ENCODE measurements at regions not wholly inside any gene's neighbourhood (a gene's known extent, or its start where the extent isn't known, plus 50 kb on each side); places are given as distances from the start of the nearest gene placed in this dataset.

DNA sequence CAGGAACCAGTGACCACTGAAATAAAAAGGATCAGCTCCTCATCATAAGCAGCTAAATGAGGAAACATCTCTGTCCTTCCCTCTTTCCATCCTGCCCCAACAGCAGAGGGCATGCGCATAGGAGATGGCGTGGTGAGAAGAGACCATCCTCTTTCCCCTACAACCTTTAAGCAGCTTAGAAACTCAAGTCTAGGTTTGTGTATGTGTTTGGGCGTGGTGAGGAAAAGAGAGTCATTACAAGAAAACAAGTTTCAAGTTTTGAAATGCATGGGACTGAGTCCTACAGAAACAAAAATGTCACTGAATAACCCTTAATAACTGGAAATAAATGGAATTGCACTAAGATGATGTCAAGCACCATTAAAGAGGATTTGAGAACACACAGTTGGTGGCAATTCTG lies 96.4 kb upstream of the IL12B start:
- TF ChIP-seq, protein P1, sequence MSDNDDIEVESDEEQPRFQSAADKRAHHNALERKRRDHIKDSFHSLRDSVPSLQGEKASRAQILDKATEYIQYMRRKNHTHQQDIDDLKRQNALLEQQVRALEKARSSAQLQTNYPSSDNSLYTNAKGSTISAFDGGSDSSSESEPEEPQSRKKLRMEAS (IDR thresholded peaks at IDR 0.05; ENCODE audit: low read depth, low read length), result no peak
- TF ChIP-seq POLR2A (IDR thresholded peaks at IDR 0.05; ENCODE audit: extremely low read depth, insufficient read length) (no peak), MYC (IDR thresholded peaks at IDR 0.05; ENCODE audit: low read depth, low read length) (no peak)
- TF ChIP-seq, protein P2, sequence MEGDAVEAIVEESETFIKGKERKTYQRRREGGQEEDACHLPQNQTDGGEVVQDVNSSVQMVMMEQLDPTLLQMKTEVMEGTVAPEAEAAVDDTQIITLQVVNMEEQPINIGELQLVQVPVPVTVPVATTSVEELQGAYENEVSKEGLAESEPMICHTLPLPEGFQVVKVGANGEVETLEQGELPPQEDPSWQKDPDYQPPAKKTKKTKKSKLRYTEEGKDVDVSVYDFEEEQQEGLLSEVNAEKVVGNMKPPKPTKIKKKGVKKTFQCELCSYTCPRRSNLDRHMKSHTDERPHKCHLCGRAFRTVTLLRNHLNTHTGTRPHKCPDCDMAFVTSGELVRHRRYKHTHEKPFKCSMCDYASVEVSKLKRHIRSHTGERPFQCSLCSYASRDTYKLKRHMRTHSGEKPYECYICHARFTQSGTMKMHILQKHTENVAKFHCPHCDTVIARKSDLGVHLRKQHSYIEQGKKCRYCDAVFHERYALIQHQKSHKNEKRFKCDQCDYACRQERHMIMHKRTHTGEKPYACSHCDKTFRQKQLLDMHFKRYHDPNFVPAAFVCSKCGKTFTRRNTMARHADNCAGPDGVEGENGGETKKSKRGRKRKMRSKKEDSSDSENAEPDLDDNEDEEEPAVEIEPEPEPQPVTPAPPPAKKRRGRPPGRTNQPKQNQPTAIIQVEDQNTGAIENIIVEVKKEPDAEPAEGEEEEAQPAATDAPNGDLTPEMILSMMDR (IDR thresholded peaks at IDR 0.05; ENCODE audit: low read depth, low read length), result no peak
- no peak overlapping the region for H3K4me3 ChIP-seq (ENCODE audit: low read depth, low read length)
- no peak for DNase-seq (ENCODE audit: low read depth)

DNA sequence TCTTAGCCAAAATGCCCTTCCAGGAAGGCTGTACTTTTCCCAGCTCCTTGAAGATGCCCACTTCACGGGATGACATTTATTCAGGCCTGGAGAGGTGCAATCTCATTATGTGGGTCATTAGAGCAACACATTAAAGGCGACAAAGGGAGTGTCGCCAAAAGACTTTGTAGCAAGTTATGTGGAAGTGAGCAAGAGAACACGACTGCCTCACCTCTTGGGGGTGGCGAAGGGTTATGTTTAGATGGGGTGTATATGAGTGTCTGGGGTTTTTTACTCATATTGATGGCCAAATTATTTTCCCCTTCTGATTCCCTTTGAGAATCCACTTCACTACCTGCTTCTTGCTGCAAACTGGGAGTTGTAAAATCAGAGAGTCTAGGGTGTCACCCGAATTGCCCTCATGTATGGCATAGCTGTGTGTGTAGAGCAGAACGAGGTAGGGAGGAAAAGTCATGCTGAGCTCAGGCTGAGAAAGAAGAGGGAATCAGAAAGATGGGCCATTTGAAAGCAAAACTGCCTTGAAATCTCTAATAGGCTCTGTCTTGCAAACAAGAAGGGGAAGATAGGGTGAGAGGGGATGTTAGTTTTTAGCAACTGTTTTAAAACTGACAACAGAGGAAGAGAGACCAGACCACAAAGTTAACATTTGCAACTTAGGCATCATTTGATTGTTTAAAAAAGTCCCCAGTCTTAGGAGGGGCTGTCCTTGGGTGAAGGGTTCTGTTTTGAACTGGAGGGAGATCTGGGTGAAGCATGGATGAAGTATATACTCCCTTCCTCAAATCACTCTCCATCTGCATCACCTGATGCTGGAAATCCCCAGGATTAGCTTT lies 97.1 kb upstream of the IL12B start:
- no peak overlapping the region for H3K4me3 ChIP-seq (ENCODE audit: low read depth, low read length)
- TF ChIP-seq, protein P1 (IDR thresholded peaks at IDR 0.05; ENCODE audit: low read depth, low read length), result no peak
- TF ChIP-seq, protein P2 (IDR thresholded peaks at IDR 0.05; ENCODE audit: low read depth, low read length), result no peak
- no peak for TF ChIP-seq POLR2A (IDR thresholded peaks at IDR 0.05; ENCODE audit: extremely low read depth, insufficient read length)
- no peak for TF ChIP-seq MYC (IDR thresholded peaks at IDR 0.05; ENCODE audit: low read depth, low read length)
- no peak for DNase-seq (ENCODE audit: low read depth)

DNA sequence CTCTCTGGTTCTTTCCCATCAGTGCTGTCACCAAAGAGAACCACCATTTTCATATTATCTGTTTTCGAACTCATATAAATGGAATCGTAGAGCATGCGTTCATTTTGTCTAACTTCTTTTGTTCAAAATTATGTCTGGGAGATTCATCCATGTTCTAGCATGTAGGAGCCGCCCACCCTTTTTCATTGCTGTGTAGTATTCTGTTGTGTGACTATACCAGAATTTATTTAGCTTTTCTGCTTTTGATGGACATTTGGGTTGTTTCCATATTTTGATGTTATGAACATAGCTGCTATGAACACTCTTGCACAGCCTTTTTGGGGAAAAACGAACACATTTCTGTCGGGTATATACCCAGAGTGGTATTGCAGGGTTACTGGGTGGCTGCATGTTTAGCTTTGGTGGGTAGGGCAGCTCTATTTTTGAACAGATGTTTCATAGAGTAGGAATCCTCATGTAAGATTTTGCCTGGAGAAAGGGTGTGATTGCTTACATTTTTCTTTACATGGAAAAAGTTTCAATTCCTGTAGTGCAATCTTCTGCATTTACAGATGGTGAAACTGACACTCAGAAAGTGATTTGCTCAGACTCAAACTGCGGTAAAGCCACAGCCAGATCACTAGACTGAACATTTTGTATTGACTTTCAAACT lies 100.2 kb upstream of the IL12B start:
- TF ChIP-seq, protein P2 (IDR thresholded peaks at IDR 0.05; ENCODE audit: low read depth, low read length), result no peak
- TF ChIP-seq MYC (IDR thresholded peaks at IDR 0.05; ENCODE audit: low read depth, low read length) (no peak), POLR2A (IDR thresholded peaks at IDR 0.05; ENCODE audit: extremely low read depth, insufficient read length) (no peak)
- TF ChIP-seq, protein P1 (IDR thresholded peaks at IDR 0.05; ENCODE audit: low read depth, low read length), result no peak
- DNase-seq (ENCODE audit: low read depth), result no peak
- H3K4me3 ChIP-seq (ENCODE audit: low read depth, low read length), result no peak overlapping the region

DNA sequence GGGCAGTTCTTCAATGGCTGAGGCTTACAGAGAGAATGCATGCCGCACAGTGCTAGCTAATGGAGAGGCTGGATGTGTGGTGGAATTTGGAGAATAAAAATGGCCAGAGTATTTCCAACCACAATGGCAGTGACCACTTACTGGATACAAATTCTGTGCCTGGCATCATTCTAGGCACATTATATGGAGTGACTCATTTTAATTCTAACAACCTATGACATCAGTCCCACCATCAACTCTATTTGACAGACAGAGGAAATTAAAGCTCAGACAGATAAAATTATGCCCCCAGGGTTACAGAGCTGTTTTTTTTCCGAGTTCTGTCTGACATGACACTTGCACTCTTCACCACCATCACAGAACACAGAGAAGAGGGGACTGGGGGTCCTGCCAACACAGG lies 105.6 kb upstream of the IL12B start:
- H3K4me3 ChIP-seq (ENCODE audit: low read depth, low read length), result no peak overlapping the region
- no peak for DNase-seq (ENCODE audit: low read depth)
- TF ChIP-seq MYC (IDR thresholded peaks at IDR 0.05; ENCODE audit: low read depth, low read length), result no peak
- no peak for TF ChIP-seq POLR2A (IDR thresholded peaks at IDR 0.05; ENCODE audit: extremely low read depth, insufficient read length)
- TF ChIP-seq, protein P1 (IDR thresholded peaks at IDR 0.05; ENCODE audit: low read depth, low read length), result no peak
- TF ChIP-seq, protein P2 (IDR thresholded peaks at IDR 0.05; ENCODE audit: low read depth, low read length), result no peak

DNA sequence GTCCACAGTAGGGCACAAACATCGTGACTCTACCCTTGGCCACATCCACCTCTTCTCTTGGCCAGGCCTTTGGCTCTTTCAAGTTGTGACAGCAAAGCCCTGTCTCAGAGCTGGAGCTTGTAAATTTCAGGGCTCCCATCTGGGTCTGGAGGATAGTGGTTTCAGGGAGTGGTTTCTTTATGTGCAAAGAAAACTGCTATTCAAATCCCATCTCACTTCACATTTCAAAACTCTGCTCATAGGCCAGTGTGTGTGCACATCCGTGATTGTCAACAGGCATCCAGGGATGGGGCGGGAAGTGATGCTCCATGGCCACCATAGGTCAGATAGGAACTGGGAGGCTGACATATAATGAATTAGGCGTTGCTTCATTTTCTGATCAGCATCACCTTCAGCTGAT lies 107.8 kb upstream of the IL12B start:
- DNase-seq (ENCODE audit: low read depth), result no peak
- TF ChIP-seq, protein P1 (IDR thresholded peaks at IDR 0.05; ENCODE audit: low read depth, low read length), result no peak
- no peak for TF ChIP-seq MYC (IDR thresholded peaks at IDR 0.05; ENCODE audit: low read depth, low read length)
- no peak for TF ChIP-seq POLR2A (IDR thresholded peaks at IDR 0.05; ENCODE audit: extremely low read depth, insufficient read length)
- TF ChIP-seq, protein P2 (IDR thresholded peaks at IDR 0.05; ENCODE audit: low read depth, low read length), result no peak

More for the DNA sequence above, 107.8 kb upstream of the IL12B start:
- H3K4me3 ChIP-seq (ENCODE audit: low read depth, low read length), result no peak overlapping the region
